Mesodermal cell (in vitro differentiated cells): ENCODE measurements at regions not wholly inside any gene's neighbourhood (a gene's known extent, or its start where the extent isn't known, plus 50 kb on each side); places are given as distances from the start of the nearest gene placed in this dataset.
"Not testable (repeated sequence)": the region's sequence is repeated elsewhere in the genome, so short reads cannot be mapped to it uniquely, and the experiment has no call there.

ENCODE experiments used
- H3K27ac ChIP-seq: 2 replicates; pipeline ENCODE4 v1.7.0; 2013; ENCODE audit warnings: mild to moderate bottlenecking, low read depth, low read length, moderate library complexity; ENCODE audit not compliant: severe bottlenecking
- H3K36me3 ChIP-seq: 2 replicates; pipeline ENCODE4 v1.7.1; 2013; ENCODE audit warnings: mild to moderate bottlenecking, low read length, moderate library complexity; ENCODE audit not compliant: control insufficient read depth, insufficient read depth
- H3K4me1 ChIP-seq: one replicate; pipeline ENCODE4 v1.7.1; 2013; ENCODE audit warnings: mild to moderate bottlenecking, low read length; ENCODE audit not compliant: insufficient read depth, control insufficient read depth, poor library complexity, severe bottlenecking
- H3K4me3 ChIP-seq: 2 replicates; pipeline ENCODE4 v1.7.0; 2013; ENCODE audit warnings: low read length, control low read depth, mild to moderate bottlenecking; ENCODE audit not compliant: insufficient read depth, poor library complexity, severe bottlenecking; ENCODE audit errors: extremely low read depth
- H3K9me3 ChIP-seq: 2 replicates; pipeline ENCODE4 v1.7.1; 2013; ENCODE audit warnings: mild to moderate bottlenecking, low read length, moderate library complexity; ENCODE audit not compliant: control insufficient read depth
- WGBS, 2 experiments: methylation state at CpG; one replicate each; pipeline ENCODE4 v1.1.5; 2013; ENCODE audit warnings: missing lambda C conversion rate in 2 of 2; ENCODE audit not compliant: insufficient coverage in 2 of 2; 5-methylcytosine and 5-hydroxymethylcytosine counted together

GRCh38 chrX:125150231-125150630 is 169.4 kb upstream of the TEX13C start:
- H3K4me1 ChIP-seq, result no peaks in the 10 kb centered on the region
- H3K36me3 ChIP-seq, result no peaks in the 10 kb centered on the region
- no peaks in the 10 kb centered on the region for H3K9me3 ChIP-seq
- H3K4me3 ChIP-seq, result no peak overlapping the region
- no CpG with 5 or more reads among the region's 2 CpGs for WGBS, 2 experiments
- no peak overlapping the region for H3K27ac ChIP-seq

DNA sequence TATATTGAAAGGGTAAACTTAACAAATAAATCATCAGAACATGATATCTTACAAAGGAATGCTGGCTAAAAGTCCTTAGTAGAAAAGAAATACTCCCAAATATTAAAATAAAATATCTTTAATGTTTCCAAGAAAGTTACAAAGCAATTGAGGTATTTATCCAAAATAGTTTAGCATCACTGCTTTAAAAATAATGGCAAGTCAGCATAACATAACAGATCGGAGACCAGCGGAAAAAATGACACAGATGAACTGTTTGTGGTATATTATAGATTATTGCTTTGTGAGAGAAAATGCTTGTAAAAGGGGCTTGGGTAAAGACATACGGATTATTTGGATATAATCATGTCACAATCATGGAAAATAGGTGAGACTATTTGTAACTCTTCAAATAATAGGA is 168.5 kb upstream of the TEX13C start:
- Histone ChIP-seq H3K36me3 (no peaks in the 10 kb centered on the region), H3K4me3 (no peak overlapping the region), H3K9me3 (no peaks in the 10 kb centered on the region), H3K27ac (no peak overlapping the region), H3K4me1 (no peaks in the 10 kb centered on the region)
- WGBS, 2 experiments, result 100% methylated on average over 2 of the region's 3 CpGs; no CpG with 5 or more reads in 1 of the 2 experiments

DNA sequence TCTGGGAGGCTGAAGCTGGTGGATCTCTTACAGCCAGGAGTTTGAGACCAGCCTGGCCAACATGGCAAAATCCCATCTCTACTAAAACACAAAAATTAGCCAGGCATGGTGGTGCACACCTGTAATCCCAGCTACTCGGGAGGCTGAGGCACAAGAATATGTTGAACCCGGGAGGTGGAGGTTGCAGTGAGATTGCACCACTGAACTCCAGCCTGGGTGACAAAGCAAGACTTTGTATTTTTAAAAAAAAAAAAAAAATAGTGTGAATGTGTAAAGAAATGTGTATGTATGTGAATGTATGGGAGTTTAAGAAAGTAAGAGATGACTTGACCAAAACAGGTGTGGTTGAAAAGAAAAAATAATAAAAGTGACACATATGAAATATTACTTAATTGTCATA is 167.7 kb upstream of the TEX13C start:
- H3K27ac ChIP-seq, result no peak overlapping the region
- no CpG with 5 or more reads among the region's 2 CpGs for WGBS, 2 experiments

GRCh38 chrX:125153621-125154020 is 166.1 kb upstream of the TEX13C start:
- Histone ChIP-seq H3K36me3 (no peaks in the 10 kb centered on the region), H3K4me3 (no peak overlapping the region), H3K27ac (no peak overlapping the region), H3K9me3 (no peaks in the 10 kb centered on the region), H3K4me1 (no peaks in the 10 kb centered on the region)
- WGBS, 2 experiments, result no CpG with 5 or more reads among the region's 2 CpGs

More for the DNA sequence above, 167.7 kb upstream of the TEX13C start:
- no peaks in the 10 kb centered on the region for H3K4me1 ChIP-seq
- no peaks in the 10 kb centered on the region for H3K9me3 ChIP-seq
- H3K4me3 ChIP-seq, result no peak overlapping the region
- H3K36me3 ChIP-seq, result no peaks in the 10 kb centered on the region

DNA sequence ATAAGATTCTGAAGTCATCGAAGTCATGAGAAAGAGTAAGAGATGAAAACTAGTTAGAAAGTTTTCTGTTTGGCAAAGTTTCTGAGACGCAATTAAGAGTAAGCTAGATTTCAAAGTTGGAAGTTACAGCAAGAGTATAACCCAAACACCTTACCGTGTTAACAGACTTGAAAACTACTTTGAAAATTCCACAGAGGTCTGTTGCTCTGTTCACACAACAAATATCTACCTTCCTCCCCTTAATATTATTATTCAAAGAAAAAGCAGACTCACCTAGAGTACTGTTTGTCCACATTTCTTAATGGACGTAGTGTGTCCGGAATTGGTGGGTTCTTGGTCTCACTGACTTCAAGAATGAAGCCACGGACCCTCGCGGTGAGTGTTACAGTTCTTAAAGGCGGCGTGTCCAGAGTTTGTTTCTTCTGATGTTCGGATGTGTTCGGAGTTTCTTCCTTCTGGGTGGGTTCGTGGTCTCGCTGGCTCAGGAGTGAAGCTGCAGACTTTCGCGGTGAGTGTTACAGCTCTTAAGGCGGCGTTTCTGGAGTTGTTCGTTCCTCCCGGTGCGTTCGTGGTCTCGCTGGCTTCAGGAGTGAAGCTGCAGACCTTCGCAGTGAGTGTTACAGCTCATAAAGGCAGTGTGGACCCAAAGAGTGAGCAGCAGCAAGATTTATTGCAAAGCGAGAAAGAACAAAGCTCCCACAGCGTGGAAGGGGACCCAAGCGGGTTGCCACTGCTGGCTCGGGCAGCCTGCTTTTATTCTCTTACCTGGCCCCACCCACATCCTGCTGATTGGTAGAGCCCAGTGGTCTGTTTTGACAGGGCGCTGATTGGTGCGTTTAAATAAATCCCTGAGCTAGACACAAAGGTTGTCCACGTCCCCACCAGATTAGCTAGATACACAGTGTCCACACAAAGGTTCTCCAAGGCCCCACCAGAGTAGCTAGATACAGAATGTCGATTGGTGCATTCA is 165.1 kb upstream of the TEX13C start:
- H3K9me3 ChIP-seq, H3K36me3 ChIP-seq, H3K4me3 ChIP-seq, H3K4me1 ChIP-seq, H3K27ac ChIP-seq: not testable (repeated sequence)
- 80% methylated on average over 1 of the region's 32 CpGs; no CpG with 5 or more reads in 1 of the 2 experiments for WGBS, 2 experiments

DNA sequence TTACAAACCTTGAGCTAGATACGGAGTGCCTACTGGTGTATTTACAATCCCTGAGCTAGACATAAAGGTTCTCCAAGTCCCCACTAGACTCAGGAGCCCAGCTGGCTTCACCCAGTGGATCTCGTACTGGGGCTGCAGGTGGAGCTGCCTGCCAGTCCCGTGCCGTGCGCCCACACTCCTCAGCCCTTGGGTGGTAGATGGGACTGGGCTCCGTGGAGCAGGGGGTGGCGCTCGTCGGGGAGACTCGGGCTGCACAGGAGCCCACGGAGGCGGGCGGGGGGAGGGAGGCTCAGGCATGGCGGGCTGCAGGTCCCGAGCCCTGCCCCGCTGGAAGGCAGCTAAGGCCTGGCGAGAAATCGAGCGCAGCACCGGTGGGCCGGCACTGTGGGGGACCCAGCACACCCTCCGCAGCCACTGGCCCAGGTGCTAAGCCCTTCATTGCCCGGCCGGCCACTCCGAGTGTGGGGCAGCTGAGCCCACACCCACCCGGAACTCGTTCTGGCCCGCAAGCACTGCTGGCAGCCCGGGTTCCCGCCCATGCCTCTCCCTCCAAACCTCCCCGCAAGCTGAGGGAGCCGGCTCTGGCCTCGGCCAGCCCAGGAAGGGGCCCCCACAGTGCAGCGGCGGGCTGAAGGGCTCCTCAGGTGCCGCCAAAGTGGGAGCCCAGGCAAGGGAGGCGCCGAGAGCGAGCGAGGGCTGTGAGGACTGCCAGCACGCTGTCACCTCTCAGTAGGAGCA is 164.2 kb upstream of the TEX13C start:
- not testable (repeated sequence) for H3K36me3 ChIP-seq, H3K4me3 ChIP-seq, H3K27ac ChIP-seq, H3K9me3 ChIP-seq, H3K4me1 ChIP-seq
- 97% methylated on average over 5 of the region's 41 CpGs; no CpG with 5 or more reads in 1 of the 2 experiments for WGBS, 2 experiments

GRCh38 chrX:125170459-125170858 is 149.2 kb upstream of the TEX13C start:
- Histone ChIP-seq H3K4me1 (no peaks in the 10 kb centered on the region), H3K4me3 (no peak overlapping the region), H3K9me3 (no peaks in the 10 kb centered on the region), H3K27ac (no peak overlapping the region), H3K36me3 (no peaks in the 10 kb centered on the region)
- WGBS, 2 experiments, result no CpG with 5 or more reads among the region's 4 CpGs

- Histone ChIP-seq H3K4me1 (no peaks in the 10 kb centered on the region), H3K27ac (no peak overlapping the region), H3K36me3 (no peaks in the 10 kb centered on the region), H3K4me3 (no peak overlapping the region), H3K9me3 (no peaks in the 10 kb centered on the region)
- 80% methylated on average over 1 of the region's 5 CpGs; no CpG with 5 or more reads in 1 of the 2 experiments for WGBS, 2 experiments
Measured at GRCh38 chrX:125172531-125172930, 147.1 kb upstream of the TEX13C start.

DNA sequence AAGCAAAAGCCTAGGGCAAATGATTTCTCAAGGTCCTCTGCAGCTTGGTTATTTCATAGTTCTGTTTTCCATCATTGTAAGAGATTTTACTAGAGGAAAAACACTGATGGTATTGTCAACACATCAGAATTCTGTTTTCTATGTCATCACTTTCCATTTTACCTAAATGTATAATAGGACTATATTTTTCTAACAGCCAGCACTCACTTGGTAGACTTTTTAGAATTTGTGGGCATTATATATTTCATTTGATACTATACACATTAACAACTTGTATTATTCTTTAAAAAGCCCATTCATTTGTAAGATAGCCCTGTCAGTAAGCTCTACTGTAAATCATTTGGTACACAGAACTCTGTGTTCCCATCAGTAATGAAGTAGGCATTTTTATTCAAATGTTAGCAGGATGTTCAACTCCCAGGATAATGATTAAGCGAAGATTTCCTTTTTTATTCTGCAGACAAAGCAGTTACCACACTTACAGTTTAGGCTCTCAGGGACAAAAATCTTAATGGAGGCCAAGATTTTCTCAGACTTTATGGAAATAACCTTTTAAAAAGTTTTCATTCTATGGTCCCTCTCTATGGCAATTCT is 143.6 kb upstream of the TEX13C start:
- no CpG with 5 or more reads among the region's 1 CpG for WGBS, 2 experiments
- no peak overlapping the region for H3K4me3 ChIP-seq
- no peaks in the 10 kb centered on the region for H3K36me3 ChIP-seq
- H3K27ac ChIP-seq, result no peak overlapping the region
- H3K4me1 ChIP-seq, result no peaks in the 10 kb centered on the region
- H3K9me3 ChIP-seq, result no peaks in the 10 kb centered on the region

GRCh38 chrX:125193921-125194320 is 125.8 kb upstream of the TEX13C start:
- 86 to 88% methylated on average over 1 to 4 of the region's 4 CpGs for WGBS, 2 experiments
- H3K4me1 ChIP-seq, result no peaks in the 10 kb centered on the region

More at GRCh38 chrX:125193921-125194320, 125.8 kb upstream of the TEX13C start:
- no peaks in the 10 kb centered on the region for H3K9me3 ChIP-seq
- H3K36me3 ChIP-seq, result no peaks in the 10 kb centered on the region
- no peak overlapping the region for H3K27ac ChIP-seq
- H3K4me3 ChIP-seq, result no peak overlapping the region
